BLaER1 treated with 17β-estradiol and CSF1 and Interleukin-3, amounts not matched to agents 10 nM and 100 nM (cell line): ENCODE measurements at regions not wholly inside any gene's neighbourhood (a gene's known extent, or its start where the extent isn't known, plus 50 kb on each side); places are given as distances from the start of the nearest gene placed in this dataset.
A peak's percentile ranks its signal among the peaks of the same experiment; 100 is the strongest.
"Not testable (repeated sequence)": the region's sequence is repeated elsewhere in the genome, so short reads cannot be mapped to it uniquely, and the experiment has no call there.

ENCODE experiments used
- H3K27ac ChIP-seq, 11 experiments: shearing (Covaris generic); formaldehyde crosslinking; 2 replicates each; pipeline ENCODE4 v1.8.1; 2022
- H3K27me3 ChIP-seq, 11 experiments: shearing (Covaris generic); formaldehyde crosslinking; 2 replicates each; pipeline ENCODE4 v1.8.1; 2022
- H3K36me3 ChIP-seq, 11 experiments: shearing (Covaris generic); formaldehyde crosslinking; 2 replicates each; pipeline ENCODE4 v1.8.1; 2022
- H3K4me1 ChIP-seq, 10 experiments: shearing (Covaris generic); formaldehyde crosslinking; 2 replicates each; pipeline ENCODE4 v1.8.1; 2022
- H3K4me2 ChIP-seq, 11 experiments: shearing (Covaris generic); formaldehyde crosslinking; 2 replicates each; pipeline ENCODE4 v1.8.1; 2022
- H3K4me3 ChIP-seq, 10 experiments: shearing (Covaris generic); formaldehyde crosslinking; 2 replicates each; pipeline ENCODE4 v1.8.1; 2022
- H3K9ac ChIP-seq, 11 experiments: shearing (Covaris generic); formaldehyde crosslinking; 2 replicates each; pipeline ENCODE4 v1.8.1; 2022
- H3K9me3 ChIP-seq, 11 experiments: shearing (Covaris generic); formaldehyde crosslinking; replicated peaks in 1 of 11; 2 replicates each; pipeline ENCODE4 v1.8.1; 2022
- H4K20me1 ChIP-seq, 11 experiments: shearing (Covaris generic); formaldehyde crosslinking; 2 replicates each; pipeline ENCODE4 v1.8.1; 2022
- Cebpa-rat ChIP-seq, 11 experiments: shearing (Covaris generic); IDR thresholded peaks; 2 replicates each; pipeline ENCODE4 v1.8.1; 2022

DNA sequence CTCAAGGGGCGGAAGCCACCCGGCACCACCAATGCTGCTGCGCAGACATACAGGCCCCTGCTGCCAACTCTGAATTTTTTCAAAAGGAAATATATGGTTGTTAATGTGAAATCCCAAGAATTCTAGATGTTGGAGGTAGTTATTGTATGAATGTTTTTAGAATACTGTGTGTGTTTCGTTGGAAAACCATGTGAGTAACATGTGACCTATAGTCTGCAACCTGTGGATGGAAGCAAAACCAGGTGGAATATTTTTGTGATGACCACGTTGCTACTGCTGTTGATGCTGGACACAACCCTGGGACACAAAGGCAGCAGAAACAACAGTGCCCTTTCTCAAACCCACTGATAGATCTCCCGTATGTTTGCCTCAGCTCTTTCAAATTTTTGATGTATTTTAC, 376.3 kb upstream of the SALL1 start:
- no peak overlapping the region for H3K4me3 ChIP-seq
- peaks cover 0 to 5% (median 0%) of the 10 kb centered on the region in 10 experiments; a peak in 1 of 20 replicates for H3K4me1 ChIP-seq

DNA sequence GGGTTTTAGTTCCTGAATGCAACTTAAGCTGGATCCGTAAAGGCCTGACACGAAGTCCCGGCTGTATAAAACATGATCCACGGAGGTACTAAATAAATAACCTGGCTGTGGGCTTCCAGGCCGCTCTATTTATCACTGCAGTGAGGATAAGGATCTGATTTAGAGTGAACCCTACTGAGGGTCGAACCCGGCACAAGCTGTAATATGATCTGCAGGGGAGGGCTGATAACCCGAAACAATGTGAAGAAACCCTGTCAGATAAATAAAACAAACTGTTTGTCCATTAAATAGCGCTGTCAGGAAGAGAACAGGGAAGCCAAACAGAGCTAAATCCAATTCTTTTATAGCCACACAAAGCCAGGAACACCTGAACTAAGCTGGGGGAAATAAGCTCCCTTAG, 375.6 kb upstream of the SALL1 start:
- Histone ChIP-seq H3K36me3 (no peaks in the 10 kb centered on the region), H4K20me1 (no peaks in the 10 kb centered on the region), H3K27me3 (no peaks in the 10 kb centered on the region), H3K4me2 (no peak overlapping the region), H3K9ac (no peak overlapping the region), H3K27ac (no peak overlapping the region), H3K4me1 (peaks cover 0 to 5% (median 0%) of the 10 kb centered on the region in 10 experiments; a peak in 1 of 20 replicates), H3K4me3 (no peak overlapping the region), H3K9me3 (peaks cover 25 to 43% (median 31%) of the 10 kb centered on the region in 11 experiments)
- no peak for TF ChIP-seq Cebpa-rat (IDR thresholded peaks at IDR 0.05)

More for the DNA sequence above, 376.3 kb upstream of the SALL1 start:
- Histone ChIP-seq H4K20me1 (no peaks in the 10 kb centered on the region), H3K27me3 (no peaks in the 10 kb centered on the region), H3K9ac (no peak overlapping the region), H3K4me2 (no peak overlapping the region), H3K27ac (no peak overlapping the region), H3K9me3 (peaks cover 21 to 38% (median 25%) of the 10 kb centered on the region in 11 experiments), H3K36me3 (no peaks in the 10 kb centered on the region)
- TF ChIP-seq Cebpa-rat (IDR thresholded peaks at IDR 0.05): no peak

DNA sequence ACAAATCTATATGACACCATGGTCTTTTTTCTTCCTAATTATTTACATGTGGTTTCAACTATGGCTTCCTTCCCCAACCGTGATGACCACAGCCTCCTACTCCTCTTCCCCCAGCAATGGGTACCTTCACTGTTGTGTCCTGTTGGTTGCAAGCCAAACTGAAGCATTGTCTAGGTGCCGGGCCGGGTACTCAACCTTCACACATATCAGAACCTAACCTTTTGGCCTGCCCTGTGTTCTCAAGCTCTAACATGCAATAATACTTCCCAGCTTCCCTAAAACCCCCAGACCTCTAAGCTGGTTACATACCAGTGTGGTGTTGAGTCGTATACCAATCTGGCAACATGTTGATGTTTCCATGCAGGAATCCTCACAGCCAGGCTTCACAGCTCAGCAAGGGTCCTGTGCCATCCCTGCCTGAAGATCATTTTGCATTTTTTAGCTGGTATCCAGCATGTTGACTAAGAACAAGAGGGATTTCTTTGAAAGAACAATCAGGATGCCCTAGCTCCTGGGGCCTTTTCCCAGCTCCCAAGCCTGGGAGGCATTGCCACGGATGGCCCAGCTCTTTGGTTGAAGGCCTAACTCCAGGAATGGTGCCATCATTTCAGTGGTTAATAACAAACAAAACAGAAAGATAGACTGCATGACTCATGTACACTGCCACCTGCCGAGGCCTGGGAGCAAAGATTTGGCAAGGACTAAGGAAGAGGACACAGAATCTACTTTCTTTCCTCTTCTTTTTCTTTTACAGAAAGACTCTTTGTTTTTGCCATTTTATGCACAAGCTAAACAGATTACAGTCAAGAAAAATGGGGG, 373.7 kb upstream of the SALL1 start:
- Histone ChIP-seq H3K4me3 (no peak overlapping the region), H3K36me3 (no peaks in the 10 kb centered on the region), H3K9me3 (peaks cover 25 to 48% (median 37%) of the 10 kb centered on the region in 11 experiments), H3K27ac (no peak overlapping the region), H3K9ac (no peak overlapping the region), H3K27me3 (no peaks in the 10 kb centered on the region), H3K4me1 (peaks cover 0 to 5% (median 0%) of the 10 kb centered on the region in 10 experiments; a peak in 1 of 20 replicates), H4K20me1 (no peaks in the 10 kb centered on the region), H3K4me2 (0 out of 22 replicates have a peak overlapping the region, but pooled peaks of 1 of the 11 experiments have one; percentile 10)
- TF ChIP-seq Cebpa-rat (IDR thresholded peaks at IDR 0.05): no peak

DNA sequence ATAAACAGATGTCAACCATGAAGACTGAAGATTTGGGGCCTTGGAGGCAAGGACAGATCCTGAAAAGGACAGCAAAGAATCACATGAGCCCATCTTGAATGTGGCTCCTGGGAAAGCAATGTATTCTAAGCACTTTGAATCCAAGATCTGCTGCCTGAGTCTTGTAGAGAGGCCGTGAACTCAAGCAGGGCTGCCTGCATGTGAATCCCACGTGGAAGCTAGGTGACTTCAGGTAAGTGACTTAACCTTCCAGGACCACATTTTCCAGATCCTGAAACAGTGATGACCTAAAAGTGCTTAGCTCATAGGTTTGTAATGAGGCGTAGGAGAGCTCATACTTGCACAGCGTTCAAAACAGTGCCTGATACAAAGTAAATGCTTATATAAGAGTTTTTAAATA, 373.0 kb upstream of the SALL1 start:
- Histone ChIP-seq H3K4me1 (peaks cover 0 to 5% (median 0%) of the 10 kb centered on the region in 10 experiments; a peak in 1 of 20 replicates), H3K36me3 (no peaks in the 10 kb centered on the region), H3K4me3 (no peak overlapping the region), H3K9me3 (peaks cover 30 to 48% (median 39%) of the 10 kb centered on the region in 11 experiments), H4K20me1 (no peaks in the 10 kb centered on the region), H3K9ac (no peak overlapping the region), H3K27ac (no peak overlapping the region), H3K4me2 (no peak overlapping the region), H3K27me3 (no peaks in the 10 kb centered on the region)
- TF ChIP-seq Cebpa-rat (IDR thresholded peaks at IDR 0.05): no peak

DNA sequence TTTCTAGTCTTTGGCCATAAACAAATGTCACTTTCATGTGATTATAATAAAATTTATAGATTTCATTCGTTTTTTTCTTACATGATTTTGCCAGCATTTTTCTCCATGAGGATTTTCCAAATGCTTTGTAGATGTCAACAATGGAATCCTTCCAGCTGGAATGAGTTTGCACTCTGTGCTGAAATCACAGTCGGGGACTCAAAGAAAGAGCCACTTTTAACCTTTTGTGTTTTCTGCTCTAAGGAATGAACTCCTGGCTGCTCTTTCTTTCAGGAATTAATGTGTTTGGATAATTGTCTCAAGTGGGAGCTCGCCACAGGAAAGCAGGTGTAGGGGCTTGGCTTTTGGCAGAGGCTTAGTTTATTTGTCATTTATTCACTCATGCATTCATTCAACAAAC, 372.3 kb upstream of the SALL1 start:
- no peak for TF ChIP-seq Cebpa-rat (IDR thresholded peaks at IDR 0.05)
- H3K36me3 ChIP-seq: no peaks in the 10 kb centered on the region

GRCh38 chr16:51522902-51523301, 371.8 kb upstream of the SALL1 start:
- Histone ChIP-seq H3K27me3 (no peaks in the 10 kb centered on the region), H3K36me3 (no peaks in the 10 kb centered on the region), H4K20me1 (no peaks in the 10 kb centered on the region), H3K9ac (no peak overlapping the region), H3K4me2 (no peak overlapping the region), H3K4me1 (peaks cover 0 to 5% (median 0%) of the 10 kb centered on the region in 10 experiments; a peak in 1 of 20 replicates), H3K27ac (no peak overlapping the region), H3K4me3 (no peak overlapping the region), H3K9me3 (peaks cover 23 to 45% (median 33%) of the 10 kb centered on the region in 11 experiments; a peak in 21 of 22 replicates)
- no peak for TF ChIP-seq Cebpa-rat (IDR thresholded peaks at IDR 0.05)

More for the DNA sequence above, 372.3 kb upstream of the SALL1 start:
- Histone ChIP-seq H3K4me1 (peaks cover 0 to 5% (median 0%) of the 10 kb centered on the region in 10 experiments; a peak in 1 of 20 replicates), H3K4me2 (no peak overlapping the region), H3K9ac (no peak overlapping the region), H4K20me1 (no peaks in the 10 kb centered on the region), H3K4me3 (no peak overlapping the region), H3K27me3 (no peaks in the 10 kb centered on the region), H3K27ac (no peak overlapping the region), H3K9me3 (peaks cover 28 to 48% (median 38%) of the 10 kb centered on the region in 11 experiments)

DNA sequence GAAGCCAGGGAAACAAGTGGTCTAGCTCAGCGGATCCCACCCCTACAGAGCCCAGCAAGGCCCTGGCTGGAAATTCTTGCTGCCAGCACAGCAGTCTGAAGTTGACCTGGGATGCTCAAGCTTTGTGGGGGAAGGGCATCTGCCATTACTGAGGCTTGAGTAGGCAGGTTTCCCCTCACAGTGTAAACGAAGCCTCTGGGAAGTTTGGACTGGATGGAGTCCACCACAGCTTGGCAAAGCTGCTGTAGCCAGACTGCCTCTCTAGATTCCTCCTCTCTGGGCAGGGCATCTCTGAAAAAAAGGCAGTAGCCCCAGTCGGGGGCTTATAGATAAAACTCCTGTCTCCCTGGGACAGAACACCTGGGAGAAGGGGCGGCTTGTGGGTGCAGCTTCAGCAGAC, 365.9 kb upstream of the SALL1 start:
- H3K27ac ChIP-seq, H3K4me3 ChIP-seq, H3K4me2 ChIP-seq, H3K27me3 ChIP-seq, H3K4me1 ChIP-seq, H4K20me1 ChIP-seq, H3K36me3 ChIP-seq, H3K9ac ChIP-seq: not testable (repeated sequence)
- H3K9me3 ChIP-seq: peaks cover 3 to 26% (median 11%) of the 10 kb centered on the region in 11 experiments; a peak in 18 of 22 replicates

GRCh38 chr16:51510416-51510815, 359.3 kb upstream of the SALL1 start:
- Histone ChIP-seq H4K20me1 (no peaks in the 10 kb centered on the region), H3K4me1 (peaks cover 0 to 6% (median 0%) of the 10 kb centered on the region in 10 experiments; a peak in 7 of 20 replicates), H3K9me3 (peaks cover 0 to 5% (median 0%) of the 10 kb centered on the region in 11 experiments; a peak in 4 of 22 replicates), H3K4me3 (no peak overlapping the region), H3K4me2 (no peak overlapping the region), H3K27ac (no peak overlapping the region), H3K36me3 (no peaks in the 10 kb centered on the region), H3K9ac (no peak overlapping the region), H3K27me3 (no peaks in the 10 kb centered on the region)
- no peak for TF ChIP-seq Cebpa-rat (IDR thresholded peaks at IDR 0.05)

DNA sequence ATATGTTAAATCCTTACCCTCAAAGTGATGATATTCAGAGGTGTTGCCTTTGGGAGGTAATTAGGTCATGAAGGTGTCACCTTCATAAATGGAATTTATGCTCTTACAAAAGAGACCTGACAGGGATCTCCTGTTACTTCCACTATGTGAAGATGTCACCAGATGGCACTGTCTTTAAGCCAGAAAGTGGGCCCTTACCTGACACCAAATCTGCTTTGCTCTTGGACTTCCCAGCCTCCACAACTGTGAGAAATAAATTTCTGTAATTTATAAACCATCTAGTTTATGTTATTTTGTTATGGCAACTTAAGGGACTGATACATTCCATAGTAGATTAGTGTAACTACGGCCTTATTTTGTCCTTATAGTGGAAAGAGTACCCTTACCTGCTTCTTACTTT, 358.3 kb upstream of the SALL1 start:
- Histone ChIP-seq H3K9ac (no peak overlapping the region), H3K4me3 (no peak overlapping the region), H3K27me3 (no peaks in the 10 kb centered on the region), H3K4me1 (peaks cover 0 to 6% (median 0%) of the 10 kb centered on the region in 10 experiments; a peak in 7 of 20 replicates), H3K4me2 (no peak overlapping the region), H4K20me1 (no peaks in the 10 kb centered on the region), H3K27ac (no peak overlapping the region), H3K9me3 (peaks cover 0 to 5% (median 0%) of the 10 kb centered on the region in 11 experiments; a peak in 4 of 22 replicates), H3K36me3 (no peaks in the 10 kb centered on the region)
- no peak for TF ChIP-seq Cebpa-rat (IDR thresholded peaks at IDR 0.05)
